RWPE1 (cell line): ENCODE measurements at regions not wholly inside any gene's neighbourhood (a gene's known extent, or its start where the extent isn't known, plus 50 kb on each side); places are given as distances from the start of the nearest gene placed in this dataset.
"Not testable (repeated sequence)": the region's sequence is repeated elsewhere in the genome, so short reads cannot be mapped to it uniquely, and the experiment has no call there.

Experiments
- CTCF ChIA-PET: fragments of 350-600 bp; sonication (Branson Sonifier 250); formaldehyde crosslinking; extraction: SDS; loops from one replicate; lab custom pipeline; 2021; lab: Yijun Ruan, JAX
- POLR2A ChIA-PET: fragments of 400-600 bp; formaldehyde crosslinking; extraction: SDS; loops from one replicate; lab custom pipeline; 2020; ENCODE audit warnings: antibody characterized with exemption; ENCODE audit not compliant: low non-redundant PET; lab: Yijun Ruan, JAX
- DNase-seq: peaks from one replicate; pipeline ENCODE4 v3.0.0; 2012; ENCODE audit warnings: low spot score
- H3K27ac ChIP-seq: fragments of 450-650 bp; 2 replicates; pipeline ENCODE4 v1.5.1; 2017
- CTCF ChIP-seq: fragments of 450-650 bp; conservative IDR thresholded peaks from 2 replicates; pipeline ENCODE4 v1.5.1; 2017; ENCODE audit warnings: low read depth, mild to moderate bottlenecking

- no peak for DNase-seq
- ChIA-PET CTCF (interaction anchor here (0.6 to 0.7 kb wide), 2 partner anchors 191 to 192 kb away, joined by 3 read pairs; no protein-coding TSS in a partner anchor), POLR2A (no interaction called here)
- TF ChIP-seq CTCF, result no peak
- no peak overlapping the region for H3K27ac ChIP-seq
Measured at GRCh38 chr12:131323879-131324278, 370.2 kb downstream of the ADGRD1 start.

GRCh38 chr12:131327521-131328488 is 374.1 kb downstream of the ADGRD1 start:
- no peak overlapping the region for H3K27ac ChIP-seq
- no peak for DNase-seq
- ChIA-PET POLR2A (no interaction called here), CTCF (no interaction called here)
- no peak for TF ChIP-seq CTCF

DNA sequence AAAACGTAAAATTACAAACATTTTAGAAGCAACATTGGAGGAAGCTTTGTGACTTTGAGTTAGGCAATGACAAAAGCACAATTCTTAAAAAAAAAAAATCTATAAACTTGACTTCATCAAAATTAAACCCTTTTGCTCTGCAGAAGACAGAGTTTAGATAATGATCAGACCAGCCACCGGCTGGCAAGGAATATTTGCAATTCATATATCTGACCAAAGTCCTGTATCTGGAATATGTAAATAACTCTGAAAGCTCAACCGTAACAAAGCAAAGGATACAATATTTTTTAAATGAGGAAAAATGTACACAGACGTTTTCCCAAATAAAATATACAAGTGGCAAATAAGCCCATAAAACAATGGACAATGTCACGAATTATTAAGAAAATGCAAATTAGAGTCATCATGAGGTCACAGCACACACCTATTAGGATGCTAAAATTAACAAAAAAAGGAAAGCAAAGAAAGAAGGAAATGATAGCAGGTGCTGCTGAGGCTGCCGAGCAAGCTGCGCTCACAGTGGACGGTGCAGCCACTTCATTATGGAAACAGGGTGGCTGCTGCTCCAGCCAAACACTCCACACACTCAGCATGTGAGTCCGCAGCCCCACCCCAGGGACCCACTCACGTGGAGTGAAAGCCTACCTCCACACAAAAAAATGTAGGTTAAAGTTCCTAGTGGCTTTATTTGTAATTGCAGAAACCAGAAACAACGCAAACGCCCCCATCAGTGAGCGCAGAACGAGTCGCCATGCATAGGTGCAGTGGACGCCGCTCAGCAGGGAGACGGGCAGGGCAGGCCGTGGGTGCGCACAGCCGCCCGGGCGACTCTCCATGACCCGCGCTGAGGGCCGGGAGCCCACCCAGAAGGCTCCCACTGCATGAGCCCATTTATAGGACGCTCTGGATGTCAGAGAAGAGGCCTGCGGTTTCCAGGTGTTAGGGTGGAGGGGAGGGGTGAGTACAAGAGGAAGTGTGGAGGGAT is 375.4 kb downstream of the ADGRD1 start:
- POLR2A ChIA-PET, result interaction anchor here (0.7 kb wide), 1 partner anchor 14 kb away, joined by 3 read pairs; no protein-coding TSS in a partner anchor
- DNase-seq, H3K27ac ChIP-seq, CTCF ChIA-PET: not testable (repeated sequence)

DNA sequence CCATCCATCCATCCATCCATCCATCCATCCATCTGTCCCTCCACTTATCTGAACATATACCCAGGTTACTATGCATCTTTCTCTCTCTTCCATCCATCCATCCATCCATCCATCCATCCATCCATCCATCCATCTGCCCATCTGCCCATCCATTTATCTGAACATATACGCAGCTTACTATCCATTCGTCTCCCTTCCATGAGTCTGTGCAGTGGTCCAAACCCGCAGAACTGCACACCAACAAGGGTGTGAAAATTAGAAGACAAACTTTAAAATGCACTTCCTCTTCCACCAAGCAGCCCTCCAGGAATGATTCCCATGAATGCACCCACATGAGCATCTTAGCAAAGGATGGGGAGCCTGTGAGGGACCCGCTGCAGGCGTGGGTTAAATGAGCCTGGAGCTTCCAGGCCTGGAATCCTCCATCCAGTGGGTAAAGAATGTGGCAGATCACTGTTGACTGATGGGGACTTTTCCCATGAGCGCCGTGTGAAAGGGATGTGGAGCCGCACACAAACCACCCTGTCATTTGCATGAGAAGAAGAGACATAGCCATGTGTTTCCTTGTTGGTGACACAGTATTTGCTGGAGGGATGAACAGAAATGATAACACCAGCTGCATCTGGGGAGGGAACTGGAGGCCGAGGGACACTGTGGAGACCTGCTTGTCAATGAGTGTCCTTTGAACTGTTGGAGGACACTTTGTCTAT is 376.6 kb downstream of the ADGRD1 start:
- CTCF ChIA-PET, result no interaction called here
- POLR2A ChIA-PET, result no interaction called here
- no peak for DNase-seq

GRCh38 chr12:131331148-131331750 is 377.5 kb downstream of the ADGRD1 start:
- H3K27ac ChIP-seq, result no peak overlapping the region
- DNase-seq, result no peak
- TF ChIP-seq CTCF, result no peak
- CTCF ChIA-PET, result no interaction called here
- POLR2A ChIA-PET, result no interaction called here

More for the DNA sequence above, 376.6 kb downstream of the ADGRD1 start:
- TF ChIP-seq CTCF, result no peak
- no peak overlapping the region for H3K27ac ChIP-seq

GRCh38 chr12:131332224-131332623 is 378.5 kb downstream of the ADGRD1 start:
- no peak for TF ChIP-seq CTCF
- CTCF ChIA-PET, result no interaction called here
- H3K27ac ChIP-seq, result no peak overlapping the region
- POLR2A ChIA-PET, result no interaction called here
- DNase-seq, result no peak
